ENCODE measurements at regions not wholly inside any gene's neighbourhood (a gene's known extent, or its start where the extent isn't known, plus 50 kb on each side); places are given as distances from the start of the nearest gene placed in this dataset.

- DNase-seq (ENCODE audit: low read depth): no peak
Measured at GRCh38 chr3:76812649-76813242, 227.2 kb upstream of the ROBO2 start.

DNA sequence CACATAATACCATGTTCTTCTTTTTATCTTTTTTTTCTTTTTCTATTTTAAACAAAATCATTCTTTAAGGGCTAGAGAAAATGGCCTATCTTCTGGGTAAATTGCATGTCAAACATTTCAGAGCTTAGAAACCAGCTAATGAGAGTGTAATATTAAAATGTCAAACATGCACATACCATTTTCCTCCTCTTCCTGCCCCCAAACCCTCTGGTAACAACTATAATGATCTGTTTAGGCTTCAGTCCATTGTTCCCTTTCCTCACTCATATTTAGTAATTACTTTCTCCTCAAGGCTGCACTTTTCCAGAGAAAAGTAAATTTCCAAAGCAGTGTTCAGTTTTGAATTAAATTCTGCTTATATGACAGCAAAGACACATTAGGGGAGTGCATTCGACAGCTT, 224.3 kb upstream of the ROBO2 start:
- DNase-seq (ENCODE audit: low read depth): no peak

DNA sequence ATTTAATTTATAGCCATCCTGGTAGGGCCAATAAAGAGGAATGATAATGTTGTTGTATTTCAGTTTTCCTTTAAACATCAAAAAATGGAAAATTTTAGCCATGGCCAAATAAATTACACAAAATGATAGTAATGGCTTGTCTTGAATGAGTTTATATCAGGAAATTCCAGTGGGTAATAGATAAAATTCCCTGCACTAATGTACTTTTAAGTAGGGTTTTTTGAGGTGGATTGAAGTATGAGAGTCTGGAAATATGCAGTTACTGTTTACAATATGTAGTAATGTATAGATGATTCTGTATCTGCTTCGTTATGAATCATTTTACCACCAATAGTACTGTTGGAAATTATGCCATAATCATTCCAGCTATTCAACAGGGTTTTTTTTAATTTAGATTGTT, 219.4 kb upstream of the ROBO2 start:
- DNase-seq (ENCODE audit: low read depth): no peak

- no peak for DNase-seq (ENCODE audit: low read depth)
Measured at GRCh38 chr3:76824658-76825240, 215.2 kb upstream of the ROBO2 start.

DNA sequence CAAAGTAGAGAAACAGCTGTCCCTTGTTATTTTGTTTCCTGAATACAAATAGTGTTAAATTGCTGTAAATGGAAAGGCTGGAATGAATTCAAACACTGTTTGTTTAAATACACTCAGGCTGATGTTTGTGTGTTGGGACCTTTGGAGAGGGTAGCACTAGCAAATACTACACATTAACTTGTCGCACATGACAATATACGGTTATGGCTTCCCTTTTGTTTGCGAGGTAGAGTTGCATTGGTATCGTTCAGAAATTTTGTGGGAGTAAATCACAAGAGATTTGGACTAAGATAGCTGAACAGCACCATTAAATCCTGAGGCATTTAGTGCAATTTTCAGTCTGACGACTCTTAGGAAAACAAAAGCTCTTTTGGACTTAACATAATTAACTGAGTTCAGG, 213.0 kb upstream of the ROBO2 start:
- DNase-seq (ENCODE audit: low read depth): no peak

DNA sequence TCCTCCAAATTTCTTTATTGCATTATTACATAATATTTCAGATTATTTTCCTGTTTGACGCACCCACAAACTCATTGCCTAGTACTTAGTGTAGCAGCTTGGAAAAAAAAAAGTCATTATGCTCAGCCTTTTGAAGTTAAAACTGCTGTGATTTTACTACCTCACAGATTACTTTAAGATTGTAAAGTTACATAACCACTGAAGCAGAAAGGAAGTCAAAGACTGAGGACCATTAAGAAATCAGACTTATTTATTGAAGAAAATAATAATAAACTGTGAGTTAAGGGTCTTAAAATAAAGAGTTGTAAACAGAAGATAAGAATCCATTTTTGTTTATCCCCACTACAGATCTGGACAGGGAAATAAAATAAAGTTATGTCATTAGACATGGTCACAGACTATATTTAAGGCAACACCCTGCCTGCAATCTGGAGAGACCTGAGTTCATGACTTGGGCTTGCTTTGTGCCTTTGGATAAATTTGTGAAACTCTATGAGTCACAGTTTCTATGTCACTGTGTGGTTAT, 212.1 kb upstream of the ROBO2 start:
- DNase-seq (ENCODE audit: low read depth): no peak

DNA sequence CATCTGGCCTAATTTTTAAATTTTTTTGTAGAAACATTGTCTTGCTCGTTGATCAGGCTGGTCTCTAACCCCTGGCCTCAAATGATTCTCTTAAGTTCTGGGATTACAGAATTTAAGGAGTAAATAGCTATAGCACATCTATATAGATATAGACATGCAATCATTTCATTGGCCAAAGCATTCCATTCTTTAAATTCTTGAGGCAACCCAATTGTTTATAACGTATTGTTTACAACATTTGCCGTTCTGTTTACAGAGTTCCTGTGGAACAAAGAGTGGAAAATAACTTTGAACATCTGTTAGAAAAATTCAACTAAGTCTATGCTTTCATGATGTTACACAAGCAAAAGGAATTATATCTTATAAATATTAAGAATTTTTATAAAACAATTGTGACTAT, 205.2 kb upstream of the ROBO2 start:
- DNase-seq (ENCODE audit: low read depth): no peak

GRCh38 chr3:76841747-76842146, 198.2 kb upstream of the ROBO2 start:
- no peak for DNase-seq (ENCODE audit: low read depth)

DNA sequence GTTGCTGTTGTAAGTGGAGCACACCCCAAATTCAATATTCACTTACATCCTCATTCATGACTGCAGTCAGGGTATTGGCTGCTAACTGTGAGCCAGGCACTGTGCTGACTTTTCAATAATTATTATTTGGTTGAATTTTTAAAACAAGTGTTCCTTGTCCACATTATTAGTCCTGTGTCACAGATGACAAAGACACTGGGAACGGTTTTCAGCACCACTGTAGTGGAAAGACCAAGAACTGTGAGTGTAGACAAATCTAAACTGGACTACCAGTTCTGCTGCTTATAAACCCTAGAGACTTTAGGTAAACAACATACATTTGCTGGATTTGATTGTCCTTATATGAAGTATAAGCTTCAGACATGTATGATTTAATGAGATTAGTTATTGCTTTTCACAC, 197.7 kb upstream of the ROBO2 start:
- DNase-seq (ENCODE audit: low read depth): no peak

GRCh38 chr3:76855451-76855850, 184.4 kb upstream of the ROBO2 start:
- DNase-seq (ENCODE audit: low read depth): no peak

- no peak for DNase-seq (ENCODE audit: low read depth)
Measured at GRCh38 chr3:76859596-76859995, 180.3 kb upstream of the ROBO2 start.

- DNase-seq (ENCODE audit: low read depth): no peak
Measured at GRCh38 chr3:76864355-76864754, 175.5 kb upstream of the ROBO2 start.

DNA sequence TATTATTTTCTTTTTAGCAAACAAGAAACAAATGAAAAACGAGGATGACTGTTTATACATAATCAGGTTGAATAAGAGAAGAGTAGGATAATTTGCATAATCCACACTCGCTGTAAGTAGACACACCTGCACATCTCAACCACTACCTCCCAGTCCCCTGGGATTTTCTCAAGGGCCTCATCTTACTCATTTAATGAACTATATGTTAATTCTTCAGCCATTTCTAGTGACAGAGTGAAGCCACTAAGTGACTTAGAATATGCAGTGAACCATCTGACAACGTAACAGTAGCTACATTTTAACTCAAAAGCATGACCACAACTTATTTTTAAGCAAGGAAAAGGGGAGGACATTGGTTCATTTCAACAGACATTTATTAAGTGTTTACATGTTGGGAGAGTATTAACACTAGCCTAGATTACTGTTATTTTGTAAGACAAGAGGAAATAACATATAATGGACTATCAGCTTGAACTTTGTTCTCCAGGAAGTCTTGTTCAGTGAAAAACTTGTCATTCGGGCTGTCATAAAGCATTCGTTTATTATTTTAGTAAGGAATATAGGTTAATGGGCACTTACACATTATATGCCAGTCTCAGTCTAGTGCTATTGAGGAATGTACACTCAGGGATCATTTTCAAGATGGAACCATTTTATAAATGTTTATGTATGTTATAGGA, 173.0 kb upstream of the ROBO2 start:
- no peak for DNase-seq (ENCODE audit: low read depth)

DNA sequence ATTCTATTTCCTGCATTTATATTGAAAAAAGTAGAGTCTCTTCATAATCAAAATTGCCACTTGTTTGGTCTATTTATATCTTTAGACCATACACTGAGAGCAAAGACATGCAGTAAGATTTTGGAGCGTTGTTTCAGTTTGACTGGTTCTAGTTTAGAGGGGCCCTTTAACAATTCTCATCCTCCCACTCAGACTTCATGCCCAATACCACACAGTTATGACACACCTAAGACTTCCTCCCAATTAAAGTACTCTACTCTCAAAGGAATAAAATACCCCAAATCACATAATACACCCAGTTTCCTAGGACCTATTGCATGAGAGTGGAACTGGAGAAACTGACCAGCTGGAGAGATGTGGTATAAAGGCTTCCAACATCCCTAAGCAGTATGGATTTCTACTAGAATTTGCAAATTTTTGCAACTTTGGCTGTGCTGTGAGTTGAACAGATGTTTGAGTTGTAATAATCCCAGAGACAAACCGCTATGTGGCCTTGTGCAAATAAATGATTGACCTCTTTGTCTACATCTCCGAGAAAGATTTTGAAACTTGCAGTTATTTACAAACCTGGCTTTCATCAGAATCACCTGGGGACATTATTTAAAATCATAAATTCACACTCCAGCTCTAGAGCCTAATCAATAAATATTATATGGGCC, 170.0 kb upstream of the ROBO2 start:
- DNase-seq (ENCODE audit: low read depth): no peak

DNA sequence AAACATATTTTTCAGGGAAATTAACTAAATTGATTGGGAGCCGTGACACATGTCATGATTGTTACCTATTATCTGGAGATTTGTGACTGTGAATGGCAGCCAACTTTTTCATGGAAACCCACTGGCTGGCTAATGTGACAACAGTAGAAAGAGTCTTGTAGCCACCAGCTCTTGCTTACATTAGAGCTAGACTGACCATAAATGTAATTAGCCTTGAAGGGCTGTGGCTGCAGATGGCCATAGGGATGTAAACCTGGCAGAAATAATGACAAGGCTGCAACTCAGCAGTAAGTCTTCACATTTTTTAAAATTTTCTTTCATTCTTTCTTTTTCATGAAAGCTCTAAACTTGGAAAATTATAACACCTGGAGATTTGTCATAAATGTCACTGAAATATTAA, 168.2 kb upstream of the ROBO2 start:
- no peak for DNase-seq (ENCODE audit: low read depth)

DNA sequence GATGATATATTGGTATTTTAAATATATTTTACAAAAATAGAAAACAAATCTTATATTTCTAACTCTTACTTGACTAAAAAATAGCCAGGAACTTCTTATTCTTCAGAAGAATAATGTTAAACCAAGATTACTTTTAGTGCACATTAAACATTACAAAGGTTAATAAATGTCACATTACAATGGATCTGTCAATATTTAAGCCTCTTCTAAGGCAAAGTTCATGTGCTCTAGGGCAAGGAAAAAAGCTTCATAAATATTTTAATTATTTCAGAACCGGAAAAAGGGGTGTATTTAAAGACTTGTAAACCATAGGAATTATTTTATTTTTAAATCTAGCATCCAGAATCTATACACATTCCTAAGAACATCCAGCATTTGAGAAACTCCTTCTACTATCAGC, 166.9 kb upstream of the ROBO2 start:
- no peak for DNase-seq (ENCODE audit: low read depth)

DNA sequence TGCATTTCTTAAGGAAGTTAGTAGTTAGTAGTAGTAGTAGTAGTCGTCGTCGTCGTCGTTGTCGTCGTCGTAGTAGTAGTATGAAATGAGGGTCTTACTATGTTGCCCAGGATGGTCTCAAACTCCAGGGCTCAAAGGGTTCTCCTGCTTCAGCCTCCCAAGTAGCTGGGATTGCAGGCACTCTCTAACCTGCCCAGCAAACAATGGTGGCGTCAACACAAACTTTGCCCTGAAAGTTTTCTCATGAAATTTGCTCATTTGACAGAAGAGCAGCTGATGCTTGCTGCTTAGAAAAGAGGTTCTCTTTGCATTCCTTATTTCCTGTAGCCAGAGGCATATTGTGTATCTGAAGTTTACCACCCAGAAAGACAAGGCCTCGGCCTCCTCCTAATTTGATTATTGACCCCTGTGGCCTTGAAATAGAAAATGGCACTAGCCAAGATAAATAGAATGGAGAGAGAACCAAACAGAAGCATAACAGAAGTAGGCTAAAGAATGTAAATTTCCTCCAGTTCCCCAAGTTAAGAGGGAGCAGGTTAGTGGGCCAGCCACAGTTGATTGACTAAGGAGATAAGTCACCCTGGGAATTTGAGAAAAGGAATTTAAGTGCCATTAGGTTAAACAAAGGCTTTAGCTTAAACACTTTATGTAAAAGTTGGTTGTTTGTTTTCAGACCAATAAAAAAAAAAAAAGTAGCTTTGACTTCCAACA, 166.2 kb upstream of the ROBO2 start:
- DNase-seq (ENCODE audit: low read depth): no peak

GRCh38 chr3:76879959-76880358, 159.9 kb upstream of the ROBO2 start:
- DNase-seq (ENCODE audit: low read depth): no peak

DNA sequence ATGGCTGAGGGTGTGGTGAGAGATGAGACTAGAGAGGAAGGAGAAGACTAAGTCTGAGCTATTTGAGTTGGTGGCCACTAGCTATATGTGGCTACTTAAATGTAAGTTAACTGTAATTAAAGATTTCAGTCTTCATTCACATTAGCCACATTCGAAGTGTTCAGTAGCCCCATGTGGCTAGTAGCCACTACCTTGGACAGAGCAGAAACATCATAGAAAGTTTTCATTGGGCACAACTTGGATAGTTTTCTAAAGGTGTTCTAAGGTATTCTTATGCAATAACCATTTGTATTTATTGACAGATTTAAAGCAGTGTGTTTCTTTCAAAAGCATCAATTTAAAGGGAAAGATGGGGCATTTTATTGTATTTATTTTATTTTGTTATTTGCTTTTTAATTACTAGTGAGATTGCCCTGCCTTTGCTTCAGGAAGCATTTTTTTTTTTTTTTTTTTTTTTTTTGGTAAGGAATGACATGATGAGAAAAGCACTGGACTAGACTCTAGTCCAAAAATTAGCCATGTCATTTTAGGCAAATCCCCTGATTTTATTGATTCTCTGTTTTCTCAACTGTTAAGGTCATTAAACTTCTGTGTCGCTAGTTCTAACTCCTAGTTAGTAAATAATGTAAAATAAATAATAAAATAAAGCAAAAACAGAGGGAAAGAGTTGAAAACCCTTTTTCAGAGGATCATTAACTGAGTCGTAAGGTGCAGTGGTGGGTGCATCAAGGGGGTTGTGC, 153.0 kb upstream of the ROBO2 start:
- DNase-seq (ENCODE audit: low read depth): no peak

DNA sequence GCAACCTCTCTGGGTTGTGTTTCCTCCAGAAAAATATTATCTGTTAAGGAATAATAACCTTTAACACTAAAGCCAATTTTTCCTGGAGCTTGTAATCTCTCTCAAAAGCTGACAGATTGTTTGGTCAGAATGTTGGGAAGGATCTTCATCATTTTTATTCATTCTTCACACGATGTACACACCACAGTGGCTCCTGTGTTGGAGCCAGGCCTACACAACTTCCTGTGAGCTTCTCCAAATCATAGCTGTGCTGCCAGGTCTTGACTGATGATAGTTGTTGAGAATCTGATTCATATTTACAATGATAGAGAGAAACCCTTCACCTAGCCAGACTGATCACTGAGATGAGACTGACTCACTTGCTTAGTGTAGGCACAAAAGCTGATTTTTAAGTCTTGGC, 151.0 kb upstream of the ROBO2 start:
- DNase-seq (ENCODE audit: low read depth): no peak

DNA sequence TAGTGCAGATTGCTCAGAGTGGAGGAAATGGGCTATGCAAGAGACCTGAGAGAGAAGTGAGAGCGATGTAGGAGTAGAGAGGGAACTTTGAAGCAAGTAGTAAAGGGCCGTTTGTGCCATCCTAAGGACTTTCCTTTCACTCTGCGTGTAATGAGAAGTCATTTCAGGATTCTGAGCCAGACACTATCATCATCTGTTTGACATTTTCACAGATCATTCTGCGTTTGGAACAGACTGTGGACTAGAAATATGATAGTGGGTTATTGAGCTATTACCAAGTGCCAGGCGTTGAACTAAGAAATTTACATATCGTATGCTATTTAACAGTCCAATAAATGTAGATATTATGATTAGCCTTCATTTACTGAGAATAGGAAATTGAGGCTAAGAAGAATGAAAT, 150.0 kb upstream of the ROBO2 start:
- no peak for DNase-seq (ENCODE audit: low read depth)

DNA sequence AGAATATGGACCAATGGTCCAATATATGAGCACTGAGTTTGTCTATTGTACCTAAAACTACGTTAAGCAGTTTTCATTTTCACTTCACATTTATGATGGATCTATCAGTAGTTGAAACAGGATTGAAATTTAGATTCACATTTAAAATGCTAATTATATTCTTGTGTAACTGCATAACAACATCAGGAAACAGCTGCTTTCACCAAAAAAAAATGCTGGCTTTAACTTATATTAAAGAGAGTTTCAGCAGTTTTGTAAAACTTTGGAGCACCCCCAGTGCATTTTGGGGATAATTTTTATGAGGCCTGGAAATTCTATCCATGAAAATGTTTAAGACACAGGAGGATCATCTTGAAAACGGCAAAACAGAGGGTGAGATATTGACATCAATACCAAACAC, 142.8 kb upstream of the ROBO2 start:
- DNase-seq (ENCODE audit: low read depth): no peak
